Adrenal gland (tissue), 9 donors: ENCODE measurements at regions not wholly inside any gene's neighbourhood (a gene's known extent, or its start where the extent isn't known, plus 50 kb on each side); places are given as distances from the start of the nearest gene placed in this dataset.

Experiments
- DNase-seq, 7 donors: peaks; one replicate each; pipeline ENCODE4 v3.0.0-alpha.2; 2019 to 2020
- H3K27ac ChIP-seq, 5 donors: fragments of 200-600 bp; sonication (generic) in 4 of 5; 1 replicate in 3 of 5; 2 replicates in 2 of 5; pipeline versions ENCODE4 v1.5.1 to v1.8.0; 2016 to 2020; ENCODE audit warnings: mild to moderate bottlenecking in 1 of 5
- H3K27me3 ChIP-seq: fragments of 200-600 bp; 2 replicates; pipeline ENCODE4 v1.8.0; 2021
- H3K36me3 ChIP-seq, 2 donors: fragments of 200-600 bp; replicated peaks in 1 of 2; 1 replicate in 1 of 2; 2 replicates in 1 of 2; pipeline versions ENCODE4 v1.5.1 to v1.8.0; 2018 to 2022
- H3K4me1 ChIP-seq, 2 donors: fragments of 200-600 bp; replicated peaks in 1 of 2; 1 replicate in 1 of 2; 2 replicates in 1 of 2; pipeline versions ENCODE4 v1.5.1 to v1.8.0; 2018 to 2021
- H3K4me3 ChIP-seq, 4 donors: fragments of 200-600 bp; sonication (generic) in 3 of 4; one replicate each; pipeline ENCODE4 v1.5.1; 2016 to 2018
- H3K9me3 ChIP-seq, 3 donors: fragments of 200-600 bp; sonication (generic) in 1 of 3; replicated peaks in 1 of 3; 1 replicate in 2 of 3; 2 replicates in 1 of 3; pipeline versions ENCODE4 v1.5.1 to v1.8.0; 2016 to 2021
- POLR2A ChIP-seq, 2 donors: fragments of 450-650 bp; IDR thresholded peaks; one replicate each; pipeline ENCODE4 v1.6.1; 2017; ENCODE audit warnings: antibody characterized with exemption in 2 of 2, mild to moderate bottlenecking in 2 of 2, moderate library complexity in 1 of 2
- WGBS, 4 donors: extraction: QIAGEN DNeasy Blood & Tissue Kit in 2 of 4; methylation state at CpG; one replicate each; pipeline versions ENCODE4 v1.1.5 to v1.1.7; 2013 to 2017; 5-methylcytosine and 5-hydroxymethylcytosine counted together
- intact Hi-C, 2 donors: fragments of 100-400 bp; cut with DNase I; formaldehyde crosslinking; loops; one replicate each; pipeline versions ENCODE4 v1.14.1 to v1.15.0; 2022 to 2023
- TF ChIP-seq, protein P1 (sequence below), 6 experiments: fragments of 450-650 bp in 4 of 6; fragments of 200-600 bp in 2 of 6; sonication (generic) in 1 of 6; IDR thresholded peaks; 1 replicate in 5 of 6; 2 replicates in 1 of 6; pipeline versions ENCODE4 v1.5.1 to v1.8.0; 2016 to 2021; ENCODE audit warnings: antibody characterized with exemption in 6 of 6, mild to moderate bottlenecking in 2 of 6, moderate library complexity in 1 of 6
- donor health status: healthy with polysubstance abuse.
- donor health status: Bipolar disorder and iron deficiency.
- donor health status: DM: yes; HTN: yes; CAD: no.
- donor health status: DM: no; HTN: no; CAD: no.
- donor health status: DM: no; HTN: no; CAD: no.

DNA sequence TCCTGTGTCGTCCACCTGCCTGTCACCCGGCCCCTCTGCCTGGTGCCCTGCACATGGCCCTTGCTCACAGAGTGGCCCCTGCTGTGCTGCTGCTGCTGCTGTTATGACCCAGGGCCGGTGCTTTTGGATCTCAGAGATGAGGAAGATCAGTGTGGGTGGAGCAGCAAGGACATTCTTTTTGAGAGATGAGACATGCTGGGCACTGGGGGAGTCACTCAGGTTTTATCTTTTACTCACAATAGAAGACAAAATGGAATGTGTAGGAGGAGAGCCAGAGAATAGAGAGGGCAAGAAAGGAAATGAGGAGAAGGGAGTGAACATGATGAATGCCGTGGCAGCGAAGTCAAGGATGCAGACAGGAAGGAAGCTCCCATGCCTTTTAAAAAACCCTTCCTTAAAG, 611.5 kb upstream of the DPP6 start:
- DNase-seq: no peak
- no peak overlapping the region for H3K27ac ChIP-seq
- H3K27me3 ChIP-seq: no peaks in the 10 kb centered on the region
- H3K4me1 ChIP-seq: no peaks in the 10 kb centered on the region
- TF ChIP-seq, protein P1, sequence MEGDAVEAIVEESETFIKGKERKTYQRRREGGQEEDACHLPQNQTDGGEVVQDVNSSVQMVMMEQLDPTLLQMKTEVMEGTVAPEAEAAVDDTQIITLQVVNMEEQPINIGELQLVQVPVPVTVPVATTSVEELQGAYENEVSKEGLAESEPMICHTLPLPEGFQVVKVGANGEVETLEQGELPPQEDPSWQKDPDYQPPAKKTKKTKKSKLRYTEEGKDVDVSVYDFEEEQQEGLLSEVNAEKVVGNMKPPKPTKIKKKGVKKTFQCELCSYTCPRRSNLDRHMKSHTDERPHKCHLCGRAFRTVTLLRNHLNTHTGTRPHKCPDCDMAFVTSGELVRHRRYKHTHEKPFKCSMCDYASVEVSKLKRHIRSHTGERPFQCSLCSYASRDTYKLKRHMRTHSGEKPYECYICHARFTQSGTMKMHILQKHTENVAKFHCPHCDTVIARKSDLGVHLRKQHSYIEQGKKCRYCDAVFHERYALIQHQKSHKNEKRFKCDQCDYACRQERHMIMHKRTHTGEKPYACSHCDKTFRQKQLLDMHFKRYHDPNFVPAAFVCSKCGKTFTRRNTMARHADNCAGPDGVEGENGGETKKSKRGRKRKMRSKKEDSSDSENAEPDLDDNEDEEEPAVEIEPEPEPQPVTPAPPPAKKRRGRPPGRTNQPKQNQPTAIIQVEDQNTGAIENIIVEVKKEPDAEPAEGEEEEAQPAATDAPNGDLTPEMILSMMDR (IDR thresholded peaks at IDR 0.05): no peak
- no peak for TF ChIP-seq POLR2A (IDR thresholded peaks at IDR 0.05)
- H3K9me3 ChIP-seq: no peaks in the 10 kb centered on the region
- H3K4me3 ChIP-seq: no peak overlapping the region
- WGBS, 4 donors: 46 to 63% (median 50%) methylated on average over 4 to 5 of the region's 5 CpGs
- no peaks in the 10 kb centered on the region for H3K36me3 ChIP-seq
- intact Hi-C loops: no loop called here

DNA sequence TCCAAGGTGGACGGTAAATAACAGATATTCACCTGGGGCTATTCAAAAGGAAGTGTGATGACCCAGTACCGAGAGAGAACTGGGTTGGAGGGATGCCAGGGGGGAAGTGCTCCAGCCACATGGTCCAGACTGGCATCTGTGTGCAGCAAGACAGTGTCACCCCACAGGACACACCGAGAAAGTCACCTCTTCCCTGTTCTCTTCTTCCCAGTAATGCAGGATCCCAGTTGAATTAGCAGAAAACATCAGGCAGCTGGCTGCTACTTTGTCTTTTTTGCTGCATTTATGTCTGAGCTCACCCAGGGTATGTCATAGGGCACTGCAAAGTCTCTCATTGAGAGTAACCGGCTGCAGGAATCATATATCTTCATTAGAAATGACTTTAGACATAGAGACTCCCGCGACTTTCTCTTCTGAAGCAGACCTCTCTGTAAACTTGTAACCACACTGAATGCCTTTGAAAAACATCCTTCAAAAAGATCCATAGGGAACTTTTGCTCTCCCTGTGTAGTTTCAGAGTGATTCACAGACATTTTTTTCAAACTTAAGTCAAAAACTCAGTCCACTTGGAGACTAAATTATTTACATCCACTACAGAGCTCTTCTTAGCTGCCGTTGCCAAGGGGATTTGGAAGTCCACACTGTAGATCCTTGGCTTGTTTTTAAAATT, 609.0 kb upstream of the DPP6 start:
- WGBS, 4 donors: 20 to 43% (median 31%) methylated on average over 7 of the region's 7 CpGs
- Histone ChIP-seq H3K27me3 (no peaks in the 10 kb centered on the region), H3K9me3 (no peaks in the 10 kb centered on the region), H3K36me3 (no peaks in the 10 kb centered on the region), H3K4me1 (no peaks in the 10 kb centered on the region), H3K27ac (no peak overlapping the region), H3K4me3 (no peak overlapping the region)
- TF ChIP-seq, protein P1 (IDR thresholded peaks at IDR 0.05): no peak
- no peak for TF ChIP-seq POLR2A (IDR thresholded peaks at IDR 0.05)
- no peak for DNase-seq
- intact Hi-C loops: no loop called here

DNA sequence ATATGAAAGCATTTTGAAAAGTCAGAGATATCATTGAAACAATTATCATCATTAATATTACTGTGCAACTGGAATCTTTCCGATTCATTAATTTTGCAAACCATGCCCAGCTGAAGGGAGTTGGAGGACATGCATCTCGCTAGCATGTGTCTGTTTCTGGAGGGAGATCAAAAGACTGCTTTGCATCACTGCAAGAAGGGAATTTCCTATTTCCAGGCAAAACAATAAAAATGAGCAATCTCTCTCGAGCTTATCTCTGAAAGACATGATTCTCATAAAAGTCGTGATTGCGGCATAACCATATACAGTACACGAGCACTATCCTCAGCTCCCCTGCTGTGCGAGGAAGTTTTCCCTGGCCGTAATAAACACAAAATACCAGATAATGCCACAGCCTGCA, 607.6 kb upstream of the DPP6 start:
- no peak overlapping the region for H3K4me3 ChIP-seq
- H3K36me3 ChIP-seq: no peaks in the 10 kb centered on the region
- no peaks in the 10 kb centered on the region for H3K4me1 ChIP-seq
- no peak for DNase-seq
- TF ChIP-seq, protein P1 (IDR thresholded peaks at IDR 0.05): no peak
- TF ChIP-seq POLR2A (IDR thresholded peaks at IDR 0.05): no peak
- no peak overlapping the region for H3K27ac ChIP-seq
- no peaks in the 10 kb centered on the region for H3K27me3 ChIP-seq
- 55 to 77% (median 69%) methylated on average over 8 of the region's 8 CpGs for WGBS, 4 donors
- H3K9me3 ChIP-seq: no peaks in the 10 kb centered on the region
- intact Hi-C loops: no loop called here

DNA sequence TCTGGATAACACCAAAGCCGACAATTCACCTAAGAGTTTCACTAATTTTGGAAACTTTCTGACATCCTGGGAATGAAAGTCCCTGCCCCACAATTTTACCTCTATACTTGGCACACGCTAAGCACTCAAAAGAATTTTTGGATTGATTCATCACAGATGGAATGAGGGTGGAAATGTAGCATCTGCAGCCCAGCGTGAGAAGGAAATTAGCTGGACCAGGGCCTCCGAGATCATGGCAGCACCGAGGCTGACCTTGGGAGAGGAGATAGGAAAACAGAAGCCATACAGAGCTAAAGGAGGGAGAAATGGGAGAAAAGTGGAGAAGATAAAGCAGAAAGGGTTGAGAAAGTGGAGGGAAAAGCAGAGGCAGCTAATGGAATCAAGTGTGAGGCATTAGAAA, 606.6 kb upstream of the DPP6 start:
- Histone ChIP-seq H3K4me1 (no peaks in the 10 kb centered on the region), H3K4me3 (no peak overlapping the region), H3K9me3 (no peaks in the 10 kb centered on the region), H3K27ac (no peak overlapping the region), H3K27me3 (no peaks in the 10 kb centered on the region), H3K36me3 (no peaks in the 10 kb centered on the region)
- intact Hi-C loops: no loop called here
- DNase-seq: no peak
- 52 to 62% (median 59%) methylated on average over 5 of the region's 5 CpGs for WGBS, 4 donors
- TF ChIP-seq, protein P1 (IDR thresholded peaks at IDR 0.05): no peak
- TF ChIP-seq POLR2A (IDR thresholded peaks at IDR 0.05): no peak
